ENCODE measurements at regions not wholly inside any gene's neighbourhood (a gene's known extent, or its start where the extent isn't known, plus 50 kb on each side); places are given as distances from the start of the nearest gene placed in this dataset.
"Not testable (repeated sequence)": the region's sequence is repeated elsewhere in the genome, so short reads cannot be mapped to it uniquely, and the experiment has no call there.

DNA sequence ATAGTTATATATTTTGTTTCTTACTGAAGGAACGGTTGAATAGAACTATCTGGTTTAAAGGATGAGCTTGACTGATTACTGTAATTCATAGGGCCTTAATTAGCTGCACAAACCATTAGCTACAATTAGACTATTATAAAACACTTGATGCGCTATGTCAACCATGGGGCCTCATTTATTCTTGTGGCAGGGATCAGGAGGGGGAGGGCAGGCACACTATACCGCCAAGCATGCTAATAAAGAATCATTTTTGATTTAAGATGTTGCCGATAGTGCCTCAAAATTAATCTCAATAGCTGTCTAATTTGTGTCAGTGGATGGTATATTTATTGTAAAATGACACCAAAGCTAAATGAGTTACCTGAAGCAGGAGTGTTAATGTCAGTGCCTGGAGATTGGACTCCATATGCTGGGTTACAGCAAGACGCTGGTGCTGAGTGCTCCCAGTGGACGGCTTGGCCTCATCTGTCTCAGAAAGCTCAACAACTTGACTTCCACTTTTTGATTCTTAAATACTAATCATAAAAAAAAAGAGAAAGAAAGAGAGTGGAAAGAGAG is 1007.0 kb upstream of the CELF4 start:
- no peak for DNase-seq (ENCODE audit: low read depth)

- no peak for DNase-seq (ENCODE audit: low read depth)
Observed at GRCh38 chr18:38571651-38572050, 1006.1 kb upstream of the CELF4 start.

- DNase-seq (ENCODE audit: low read depth): no peak
Observed at GRCh38 chr18:38565513-38565912, 999.9 kb upstream of the CELF4 start.

- no peak for DNase-seq (ENCODE audit: low read depth)
Observed at GRCh38 chr18:38563396-38563980, 997.9 kb upstream of the CELF4 start.

- DNase-seq (ENCODE audit: low read depth): no peak
Observed at GRCh38 chr18:38557006-38557405, 991.4 kb upstream of the CELF4 start.

DNA sequence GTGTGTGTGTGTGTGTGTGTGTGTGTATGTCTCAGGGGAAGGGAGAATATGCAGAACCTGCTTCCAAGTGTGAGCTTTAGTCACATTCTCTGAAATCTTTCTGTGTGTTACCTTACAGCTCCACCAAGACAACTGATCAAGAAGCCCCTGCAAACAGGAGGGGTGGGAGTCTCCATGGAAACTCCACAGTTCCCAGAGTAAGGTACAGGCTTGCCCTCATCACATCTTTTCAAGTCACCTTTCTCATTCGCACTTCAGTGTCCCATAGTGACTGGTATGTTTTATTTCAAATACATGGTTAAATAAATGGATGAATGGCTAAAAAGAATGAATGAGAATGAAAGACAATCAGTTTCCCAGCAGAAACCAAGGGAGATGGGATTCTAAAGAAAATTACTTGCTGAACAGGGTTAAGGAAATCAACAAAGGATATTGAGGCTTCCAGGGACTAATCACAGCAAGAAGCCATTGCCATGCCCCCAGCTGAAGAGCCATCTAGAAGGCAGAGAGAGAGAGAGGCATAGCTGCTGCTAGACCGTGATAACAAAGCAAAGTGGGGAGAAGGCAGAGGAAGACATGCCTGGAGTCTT is 987.2 kb upstream of the CELF4 start:
- DNase-seq (ENCODE audit: low read depth): no peak

DNA sequence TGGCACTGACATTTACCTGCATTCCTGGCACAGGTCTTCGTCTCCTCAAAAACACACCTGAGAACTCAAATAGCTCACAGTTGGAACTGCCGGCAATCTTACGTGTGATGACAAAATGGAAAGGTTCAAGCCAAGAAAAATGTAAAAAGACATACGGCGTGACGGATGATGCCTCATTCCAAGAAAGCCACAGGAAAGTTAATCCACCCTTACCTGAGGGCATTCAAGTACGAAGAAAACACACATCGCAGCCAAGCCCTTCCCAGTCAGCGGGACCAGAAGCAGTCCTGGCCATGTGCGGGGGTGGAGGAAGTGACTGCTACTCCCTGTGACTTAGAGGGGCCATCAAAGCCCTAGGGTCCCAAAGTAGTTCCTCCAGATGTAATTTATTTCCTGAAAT is 986.3 kb upstream of the CELF4 start:
- DNase-seq (ENCODE audit: low read depth): no peak

- no peak for DNase-seq (ENCODE audit: low read depth)
Observed at GRCh38 chr18:38545071-38545470, 979.5 kb upstream of the CELF4 start.

- no peak for DNase-seq (ENCODE audit: low read depth)
Observed at GRCh38 chr18:38539856-38540255, 974.3 kb upstream of the CELF4 start.

DNA sequence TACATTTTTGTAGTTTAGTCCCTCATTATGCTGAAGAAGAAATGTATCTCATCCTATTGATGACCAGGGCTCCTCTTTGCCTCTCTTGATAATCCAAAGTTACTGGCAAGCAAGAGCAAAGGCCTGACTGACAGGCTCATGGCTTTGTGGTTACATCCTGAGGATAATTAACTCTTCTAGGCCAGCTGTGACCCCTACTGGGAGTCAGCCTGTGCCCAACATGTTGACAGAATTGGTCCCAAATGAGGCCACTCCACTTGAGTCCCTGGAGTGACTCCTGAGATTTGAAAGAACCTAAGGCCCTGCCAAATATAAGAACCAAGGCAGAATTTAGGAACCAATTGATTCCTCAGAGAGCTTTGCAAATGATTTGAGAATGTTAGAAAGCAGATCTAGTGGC is 973.8 kb upstream of the CELF4 start:
- DNase-seq (ENCODE audit: low read depth): no peak

DNA sequence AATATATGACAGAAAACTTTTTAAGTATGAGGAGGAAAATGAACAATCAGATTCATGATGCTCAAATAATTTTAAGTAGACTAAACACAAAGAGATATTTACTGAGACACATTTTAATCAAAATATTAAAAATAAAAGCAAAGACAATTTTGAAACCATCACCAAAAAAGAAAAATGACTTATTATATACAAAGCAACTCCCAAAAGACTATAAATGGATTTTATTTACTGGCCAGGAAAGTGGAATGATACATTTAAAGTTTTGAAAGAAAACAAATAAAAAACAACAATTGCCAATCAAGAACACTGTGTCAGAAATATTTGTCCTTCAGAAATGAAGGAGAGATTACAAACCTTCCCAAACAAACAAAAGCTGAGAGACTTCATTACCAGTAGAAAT is 968.5 kb upstream of the CELF4 start:
- DNase-seq (ENCODE audit: low read depth): no peak

- DNase-seq (ENCODE audit: low read depth): no peak
Observed at GRCh38 chr18:38526922-38527321, 961.3 kb upstream of the CELF4 start.

DNA sequence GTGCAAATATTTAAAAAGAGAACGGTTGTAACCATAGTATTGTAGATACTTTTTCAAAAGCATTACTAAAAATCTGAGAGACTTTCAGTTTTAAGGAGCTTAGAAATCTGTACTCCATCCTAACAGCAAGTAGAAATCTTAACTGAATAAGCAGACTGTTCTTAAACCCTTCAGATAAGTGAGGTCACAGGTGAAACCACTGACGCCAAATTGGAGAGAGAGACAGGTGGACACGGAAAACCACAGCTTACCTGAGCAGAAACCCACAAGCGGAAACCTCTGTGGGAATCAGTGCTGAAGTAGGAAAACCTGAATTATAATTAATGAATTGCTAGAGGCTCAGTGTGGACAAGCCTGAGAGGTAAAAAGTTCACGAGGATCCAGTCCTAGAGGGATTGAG is 959.4 kb upstream of the CELF4 start:
- no peak for DNase-seq (ENCODE audit: low read depth)

GRCh38 chr18:38520786-38521185 is 955.2 kb upstream of the CELF4 start:
- no peak for DNase-seq (ENCODE audit: low read depth)

GRCh38 chr18:38502539-38502938 is 936.9 kb upstream of the CELF4 start:
- DNase-seq (ENCODE audit: low read depth): no peak

GRCh38 chr18:38497266-38497665 is 931.7 kb upstream of the CELF4 start:
- no peak for DNase-seq (ENCODE audit: low read depth)

- DNase-seq (ENCODE audit: low read depth): no peak
Observed at GRCh38 chr18:38496222-38496793, 930.7 kb upstream of the CELF4 start.

GRCh38 chr18:38494065-38494464 is 928.5 kb upstream of the CELF4 start:
- no peak for DNase-seq (ENCODE audit: low read depth)

DNA sequence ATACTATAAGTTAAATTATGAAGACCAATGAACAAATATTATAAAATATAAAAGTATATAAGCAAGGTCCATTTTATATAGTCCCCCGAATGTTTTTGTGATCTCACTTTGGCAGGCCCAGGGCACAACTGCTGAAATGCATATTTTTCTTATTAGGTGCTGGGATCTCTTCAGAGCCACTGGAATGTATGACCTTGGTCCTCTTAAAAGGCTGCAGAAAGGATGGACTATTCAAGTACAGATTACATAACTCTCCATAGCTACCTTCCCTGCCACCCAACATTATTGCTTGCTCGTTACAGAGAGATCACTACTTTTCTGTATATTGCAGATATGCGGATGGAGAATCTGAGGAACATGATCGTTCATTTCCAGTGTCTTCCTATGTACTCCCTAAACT is 925.6 kb upstream of the CELF4 start:
- DNase-seq (ENCODE audit: low read depth): no peak

- not testable (repeated sequence) for DNase-seq (ENCODE audit: low read depth)
Observed at GRCh38 chr18:38489721-38490120, 924.1 kb upstream of the CELF4 start.

GRCh38 chr18:38487521-38487920 is 921.9 kb upstream of the CELF4 start:
- no peak for DNase-seq (ENCODE audit: low read depth)

DNA sequence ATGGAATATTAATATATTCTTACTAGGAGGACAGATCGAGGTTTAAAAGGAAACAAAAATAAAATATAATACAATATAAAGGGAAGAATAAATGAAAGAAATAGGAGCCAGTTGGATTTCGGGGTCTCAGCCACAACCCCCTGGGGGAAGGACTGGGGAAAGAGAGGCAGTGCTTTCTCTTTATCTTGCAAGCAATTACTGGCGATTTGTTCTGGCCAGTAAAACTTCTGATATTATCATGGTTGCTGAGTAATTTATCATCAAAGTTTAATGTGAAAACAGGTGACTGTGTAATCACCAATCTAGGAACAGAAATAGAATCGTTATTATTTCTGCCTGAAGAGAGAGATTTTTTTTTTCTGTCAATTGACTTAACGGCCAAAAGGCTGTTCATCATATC is 917.7 kb upstream of the CELF4 start:
- no peak for DNase-seq (ENCODE audit: low read depth)

- no peak for DNase-seq (ENCODE audit: low read depth)
Observed at GRCh38 chr18:38481576-38481975, 916.0 kb upstream of the CELF4 start.

- no peak for DNase-seq (ENCODE audit: low read depth)
Observed at GRCh38 chr18:38475686-38476085, 910.1 kb upstream of the CELF4 start.

Data from T-helper 22 cell (primary cell).